NT2/D1 (cell line): ENCODE measurements at regions not wholly inside any gene's neighbourhood (a gene's known extent, or its start where the extent isn't known, plus 50 kb on each side); places are given as distances from the start of the nearest gene placed in this dataset.

Experiments
- SUZ12 ChIP-seq: IDR thresholded peaks from 2 replicates; pipeline ENCODE4 v1.6.1; 2011; ENCODE audit not compliant: insufficient read length, insufficient read depth; ENCODE audit errors: extremely low read depth
- YY1 ChIP-seq: IDR thresholded peaks from 2 replicates; pipeline ENCODE4 v1.6.1; 2011; ENCODE audit not compliant: insufficient read length, insufficient read depth

GRCh38 chr16:54987081-54987480 is 56.4 kb downstream of the IRX5 start:
- TF ChIP-seq YY1 (no peak), SUZ12 (no peak)
